ENCODE measurements at regions not wholly inside any gene's neighbourhood (a gene's known extent, or its start where the extent isn't known, plus 50 kb on each side); places are given as distances from the start of the nearest gene placed in this dataset.

DNA sequence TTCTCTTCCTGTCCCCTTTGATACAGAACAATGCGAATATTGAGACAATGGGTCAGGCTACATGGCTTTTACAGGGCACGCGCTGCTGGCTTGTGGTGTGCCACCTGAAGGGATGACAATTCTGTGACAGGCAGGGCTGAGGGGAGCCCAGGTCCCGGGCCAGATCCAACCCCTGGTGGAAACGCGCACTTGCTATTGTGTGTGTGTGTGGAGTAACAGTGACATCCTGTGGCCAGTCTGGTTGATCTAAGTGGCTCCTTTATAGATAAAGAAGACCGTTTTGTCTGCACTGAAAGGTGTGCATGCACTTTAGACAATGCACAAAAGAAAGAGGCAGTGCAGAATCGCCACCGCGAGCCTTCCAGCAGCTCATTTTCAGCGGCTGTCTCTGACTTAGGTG lies 273.6 kb downstream of the HRH4 start:
- no peak overlapping the region for H3K4me3 Mint-ChIP-seq
- no peaks in the 10 kb centered on the region for H3K36me3 Mint-ChIP-seq
- H3K27me3 Mint-ChIP-seq (ENCODE audit: low read depth in 3 of 3): peaks cover 0 to 2% (median 0%) of the 10 kb centered on the region in 3 donors
- intact Hi-C loops (cut with micrococcal nuclease): no loop called here
- Histone ChIP-seq H3K4me1 (ENCODE audit: control insufficient read depth in 1 of 2, insufficient read depth in 2 of 2, low read length in 2 of 2) (no peaks in the 10 kb centered on the region), H3K9me3 (replicated peaks in 1 of 2; ENCODE audit: control insufficient read depth in 1 of 2, insufficient read depth in 1 of 2, low read length in 2 of 2) (no peaks in the 10 kb centered on the region), H4K20me1 (ENCODE audit: insufficient read depth, low read length) (no peaks in the 10 kb centered on the region), H3K36me3 (replicated peaks in 1 of 2; ENCODE audit: control insufficient read depth in 1 of 2, insufficient read depth in 2 of 2, low read length in 2 of 2) (no peaks in the 10 kb centered on the region), H3K4me3 (replicated peaks in 1 of 3; ENCODE audit: low read depth in 2 of 3, low read length in 3 of 3) (no peak overlapping the region), H2AFZ (ENCODE audit: insufficient read depth, low read depth, low read length, poor library complexity, severe bottlenecking) (no peak overlapping the region), H3K4me2 (replicated peaks; ENCODE audit: extremely low read depth, low read length, poor library complexity, severe bottlenecking) (no peak overlapping the region), H3K79me2 (ENCODE audit: insufficient read depth, low read length) (no peaks in the 10 kb centered on the region), H3K27me3 (ENCODE audit: control insufficient read depth in 2 of 2, insufficient read depth in 2 of 2, low read length in 2 of 2) (no peaks in the 10 kb centered on the region), H3K27ac (ENCODE audit: low read depth in 1 of 2, low read length in 2 of 2) (no peak overlapping the region), H3K9ac (ENCODE audit: insufficient read depth, low read length, poor library complexity, severe bottlenecking) (no peak overlapping the region)
- H3K4me1 Mint-ChIP-seq: peaks cover 3% of the 10 kb centered on the region
- TF ChIP-seq, protein P1, sequence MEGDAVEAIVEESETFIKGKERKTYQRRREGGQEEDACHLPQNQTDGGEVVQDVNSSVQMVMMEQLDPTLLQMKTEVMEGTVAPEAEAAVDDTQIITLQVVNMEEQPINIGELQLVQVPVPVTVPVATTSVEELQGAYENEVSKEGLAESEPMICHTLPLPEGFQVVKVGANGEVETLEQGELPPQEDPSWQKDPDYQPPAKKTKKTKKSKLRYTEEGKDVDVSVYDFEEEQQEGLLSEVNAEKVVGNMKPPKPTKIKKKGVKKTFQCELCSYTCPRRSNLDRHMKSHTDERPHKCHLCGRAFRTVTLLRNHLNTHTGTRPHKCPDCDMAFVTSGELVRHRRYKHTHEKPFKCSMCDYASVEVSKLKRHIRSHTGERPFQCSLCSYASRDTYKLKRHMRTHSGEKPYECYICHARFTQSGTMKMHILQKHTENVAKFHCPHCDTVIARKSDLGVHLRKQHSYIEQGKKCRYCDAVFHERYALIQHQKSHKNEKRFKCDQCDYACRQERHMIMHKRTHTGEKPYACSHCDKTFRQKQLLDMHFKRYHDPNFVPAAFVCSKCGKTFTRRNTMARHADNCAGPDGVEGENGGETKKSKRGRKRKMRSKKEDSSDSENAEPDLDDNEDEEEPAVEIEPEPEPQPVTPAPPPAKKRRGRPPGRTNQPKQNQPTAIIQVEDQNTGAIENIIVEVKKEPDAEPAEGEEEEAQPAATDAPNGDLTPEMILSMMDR (IDR thresholded peaks at IDR 0.05): no peak
- H3K9me3 Mint-ChIP-seq: no peaks in the 10 kb centered on the region
- H3K27ac Mint-ChIP-seq: no peak overlapping the region
- WGBS (ENCODE audit: insufficient coverage): 81% methylated on average over 8 of the region's 11 CpGs
- DNase-seq: no peak

DNA sequence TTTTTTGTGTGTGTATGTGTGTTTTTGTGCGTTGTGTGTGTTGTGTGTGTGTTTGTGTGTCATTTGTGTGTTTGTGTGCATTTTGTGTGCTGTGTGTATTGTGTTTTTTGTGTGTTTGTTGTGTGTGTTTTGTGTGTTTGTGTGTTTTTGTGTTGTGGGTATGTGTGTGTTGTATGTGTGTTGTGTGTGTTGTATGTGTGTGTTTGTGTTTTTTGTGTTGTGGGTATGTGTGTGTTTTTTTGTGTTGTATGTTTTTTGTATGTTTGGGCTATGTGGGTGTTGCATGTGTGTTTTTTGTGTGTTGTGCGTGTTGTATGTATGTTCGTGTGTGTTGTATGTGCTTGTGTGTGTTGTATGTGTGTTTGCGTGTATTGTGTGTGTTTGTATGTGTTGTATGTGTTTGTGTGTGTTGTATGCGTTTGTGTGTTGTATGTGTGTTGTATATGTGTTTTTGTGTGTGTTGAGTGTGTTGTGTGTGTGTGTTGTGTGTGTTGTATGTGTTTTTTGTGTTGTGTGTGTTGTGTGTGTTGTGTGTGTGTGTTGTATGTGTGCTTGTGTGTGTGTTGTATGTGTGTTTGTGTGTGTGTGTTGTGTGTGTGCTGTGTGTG lies 275.3 kb downstream of the HRH4 start:
- no peaks in the 10 kb centered on the region for H3K27me3 Mint-ChIP-seq (ENCODE audit: low read depth in 3 of 3)
- H3K27me3 ChIP-seq (ENCODE audit: control insufficient read depth in 2 of 2, insufficient read depth in 2 of 2, low read length in 2 of 2): no peaks in the 10 kb centered on the region
- H3K4me1 Mint-ChIP-seq: peaks cover 3% of the 10 kb centered on the region
- H3K27ac ChIP-seq (ENCODE audit: low read depth in 1 of 2, low read length in 2 of 2): no peak overlapping the region
- H3K36me3 Mint-ChIP-seq: no peaks in the 10 kb centered on the region
- no peaks in the 10 kb centered on the region for H3K4me1 ChIP-seq (ENCODE audit: control insufficient read depth in 1 of 2, insufficient read depth in 2 of 2, low read length in 2 of 2)
- H3K9me3 ChIP-seq (replicated peaks in 1 of 2; ENCODE audit: control insufficient read depth in 1 of 2, insufficient read depth in 1 of 2, low read length in 2 of 2): no peaks in the 10 kb centered on the region
- no peaks in the 10 kb centered on the region for H3K9me3 Mint-ChIP-seq
- WGBS (ENCODE audit: insufficient coverage): 96% methylated on average over 5 of the region's 5 CpGs
- TF ChIP-seq, protein P1 (IDR thresholded peaks at IDR 0.05): no peak
- H3K9ac ChIP-seq (ENCODE audit: insufficient read depth, low read length, poor library complexity, severe bottlenecking): no peak overlapping the region
- no peak overlapping the region for H3K4me3 ChIP-seq (replicated peaks in 1 of 3; ENCODE audit: low read depth in 2 of 3, low read length in 3 of 3)
- intact Hi-C loops (cut with micrococcal nuclease): no loop called here
- H3K27ac Mint-ChIP-seq: no peak overlapping the region
- H2AFZ ChIP-seq (ENCODE audit: insufficient read depth, low read depth, low read length, poor library complexity, severe bottlenecking): no peak overlapping the region
- H4K20me1 ChIP-seq (ENCODE audit: insufficient read depth, low read length): no peaks in the 10 kb centered on the region
- no peaks in the 10 kb centered on the region for H3K36me3 ChIP-seq (replicated peaks in 1 of 2; ENCODE audit: control insufficient read depth in 1 of 2, insufficient read depth in 2 of 2, low read length in 2 of 2)
- no peaks in the 10 kb centered on the region for H3K79me2 ChIP-seq (ENCODE audit: insufficient read depth, low read length)
- DNase-seq: no peak
- no peak overlapping the region for H3K4me3 Mint-ChIP-seq
- H3K4me2 ChIP-seq (replicated peaks; ENCODE audit: extremely low read depth, low read length, poor library complexity, severe bottlenecking): no peak overlapping the region

All from CD14-positive monocyte (primary cell).